Cardiac muscle cell (in vitro differentiated cells and primary cell): ENCODE measurements at regions not wholly inside any gene's neighbourhood (a gene's known extent, or its start where the extent isn't known, plus 50 kb on each side); places are given as distances from the start of the nearest gene placed in this dataset.

Experiments
- DNase-seq, 2 donors: peaks; one replicate each; pipeline versions ENCODE4 v3.0.0 to v3.0.0-alpha.2; 2010 to 2017; ENCODE audit warnings: low read depth in 1 of 2, low spot score in 1 of 2
- H3K27ac ChIP-seq: fragments of 200-600 bp; sonication (generic); 2 replicates; pipeline ENCODE4 v1.5.1; 2016
- H3K27me3 ChIP-seq: fragments of 200-600 bp; sonication (generic); 2 replicates; pipeline ENCODE4 v1.6.0; 2016; ENCODE audit warnings: control low read depth
- H3K36me3 ChIP-seq: fragments of 200-600 bp; sonication (generic); 2 replicates; pipeline ENCODE4 v1.5.1; 2016; ENCODE audit warnings: control low read depth
- H3K4me1 ChIP-seq: fragments of 200-600 bp; sonication (generic); 2 replicates; pipeline ENCODE4 v1.8.1; 2017; ENCODE audit warnings: low read depth, mild to moderate bottlenecking, mixed run types
- H3K4me3 ChIP-seq: fragments of 200-600 bp; sonication (generic); 2 replicates; pipeline ENCODE4 v1.5.1; 2016; ENCODE audit warnings: mild to moderate bottlenecking
- H3K9me3 ChIP-seq: fragments of 200-600 bp; sonication (generic); 2 replicates; pipeline ENCODE4 v1.5.1; 2017; ENCODE audit warnings: low read depth, mild to moderate bottlenecking, control low read depth
- TF ChIP-seq, protein P1 (sequence below): IDR thresholded peaks from 2 replicates; pipeline ENCODE4 v1.5.1; 2012; ENCODE audit warnings: low read depth, mild to moderate bottlenecking, low read length

- TF ChIP-seq, protein P1, sequence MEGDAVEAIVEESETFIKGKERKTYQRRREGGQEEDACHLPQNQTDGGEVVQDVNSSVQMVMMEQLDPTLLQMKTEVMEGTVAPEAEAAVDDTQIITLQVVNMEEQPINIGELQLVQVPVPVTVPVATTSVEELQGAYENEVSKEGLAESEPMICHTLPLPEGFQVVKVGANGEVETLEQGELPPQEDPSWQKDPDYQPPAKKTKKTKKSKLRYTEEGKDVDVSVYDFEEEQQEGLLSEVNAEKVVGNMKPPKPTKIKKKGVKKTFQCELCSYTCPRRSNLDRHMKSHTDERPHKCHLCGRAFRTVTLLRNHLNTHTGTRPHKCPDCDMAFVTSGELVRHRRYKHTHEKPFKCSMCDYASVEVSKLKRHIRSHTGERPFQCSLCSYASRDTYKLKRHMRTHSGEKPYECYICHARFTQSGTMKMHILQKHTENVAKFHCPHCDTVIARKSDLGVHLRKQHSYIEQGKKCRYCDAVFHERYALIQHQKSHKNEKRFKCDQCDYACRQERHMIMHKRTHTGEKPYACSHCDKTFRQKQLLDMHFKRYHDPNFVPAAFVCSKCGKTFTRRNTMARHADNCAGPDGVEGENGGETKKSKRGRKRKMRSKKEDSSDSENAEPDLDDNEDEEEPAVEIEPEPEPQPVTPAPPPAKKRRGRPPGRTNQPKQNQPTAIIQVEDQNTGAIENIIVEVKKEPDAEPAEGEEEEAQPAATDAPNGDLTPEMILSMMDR = no peak
- H3K27ac ChIP-seq = no peak overlapping the region
- no peak for DNase-seq
These were observed 733.7 kb downstream of the TBL1XR1 start for GRCh38 chr3:176463610-176464009.

GRCh38 chr3:176447369-176447768, 749.9 kb downstream of the TBL1XR1 start:
- TF ChIP-seq, protein P1 = no peak
- H3K27ac ChIP-seq = no peak overlapping the region
- DNase-seq = no peak
- H3K36me3 ChIP-seq = no peaks in the 10 kb centered on the region
- H3K9me3 ChIP-seq = no peaks in the 10 kb centered on the region
- no peak overlapping the region for H3K4me3 ChIP-seq
- no peaks in the 10 kb centered on the region for H3K4me1 ChIP-seq
- no peaks in the 10 kb centered on the region for H3K27me3 ChIP-seq

More at GRCh38 chr3:176463610-176464009, 733.7 kb downstream of the TBL1XR1 start:
- no peaks in the 10 kb centered on the region for H3K4me1 ChIP-seq
- H3K9me3 ChIP-seq = no peaks in the 10 kb centered on the region
- H3K36me3 ChIP-seq = no peaks in the 10 kb centered on the region
- no peaks in the 10 kb centered on the region for H3K27me3 ChIP-seq
- no peak overlapping the region for H3K4me3 ChIP-seq

DNA sequence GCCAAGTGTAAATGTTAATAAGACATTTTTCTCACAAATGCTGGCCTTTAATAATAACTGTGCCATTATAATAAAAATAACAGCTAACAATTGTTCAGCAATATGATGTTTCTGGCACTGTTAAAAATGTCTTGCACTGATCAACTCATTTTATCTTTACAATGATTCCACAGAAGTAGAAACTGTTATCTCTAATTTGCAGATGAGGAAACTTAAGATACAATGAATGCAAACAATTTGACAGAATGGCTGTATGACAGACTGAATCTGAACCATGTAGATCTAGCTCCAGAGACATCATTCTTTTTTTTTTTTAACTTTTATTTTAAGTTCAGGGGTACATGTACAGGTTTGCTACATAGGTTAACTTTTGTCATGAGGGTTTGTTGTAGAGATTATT, 755.0 kb downstream of the TBL1XR1 start:
- Histone ChIP-seq H3K4me1 (no peaks in the 10 kb centered on the region), H3K9me3 (no peaks in the 10 kb centered on the region), H3K27ac (no peak overlapping the region), H3K27me3 (no peaks in the 10 kb centered on the region), H3K4me3 (no peak overlapping the region), H3K36me3 (no peaks in the 10 kb centered on the region)
- TF ChIP-seq, protein P1 = no peak
- DNase-seq = no peak

DNA sequence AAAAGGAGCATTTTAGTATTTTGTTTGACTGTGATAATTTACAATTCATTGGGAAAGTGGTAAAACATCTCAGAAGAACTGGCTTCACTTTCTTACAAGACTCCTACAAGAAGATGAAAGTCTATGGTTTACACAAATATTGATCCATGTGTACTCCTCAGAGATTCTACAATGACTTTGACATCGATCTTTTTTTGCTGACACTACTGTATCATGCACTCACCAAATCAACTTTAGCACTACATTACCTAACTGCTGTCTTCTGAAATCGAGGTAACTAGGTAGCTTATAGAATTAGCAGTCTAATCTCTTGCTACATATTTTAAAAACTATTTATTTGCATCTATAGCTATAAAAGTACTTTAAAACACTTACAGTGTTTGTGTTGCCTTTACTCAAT, 757.6 kb downstream of the TBL1XR1 start:
- no peaks in the 10 kb centered on the region for H3K9me3 ChIP-seq
- H3K27ac ChIP-seq = no peak overlapping the region
- no peaks in the 10 kb centered on the region for H3K4me1 ChIP-seq
- H3K36me3 ChIP-seq = no peaks in the 10 kb centered on the region
- TF ChIP-seq, protein P1 = no peak
- no peak overlapping the region for H3K4me3 ChIP-seq
- H3K27me3 ChIP-seq = no peaks in the 10 kb centered on the region
- DNase-seq = no peak

DNA sequence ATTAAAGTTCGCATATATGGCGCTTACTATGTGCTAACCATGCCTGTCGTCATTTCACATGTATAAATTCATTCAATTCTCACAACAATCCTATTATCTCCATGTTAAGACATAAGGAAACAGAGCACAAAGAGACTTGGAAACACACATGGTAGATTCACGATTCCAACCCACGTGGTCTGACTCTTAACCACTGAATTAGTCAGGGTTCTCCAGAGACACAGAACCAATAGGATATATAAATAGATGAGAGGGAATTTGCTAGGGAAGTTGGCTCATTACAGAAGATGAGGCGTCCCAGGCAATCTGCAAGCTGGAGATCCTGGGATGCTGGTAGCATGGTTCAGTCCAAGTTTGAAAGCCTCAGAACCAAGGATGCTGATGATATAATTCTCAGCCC, 765.3 kb downstream of the TBL1XR1 start:
- DNase-seq = no peak
- TF ChIP-seq, protein P1 = no peak
- H3K4me1 ChIP-seq = no peaks in the 10 kb centered on the region
- no peaks in the 10 kb centered on the region for H3K36me3 ChIP-seq
- no peak overlapping the region for H3K4me3 ChIP-seq
- H3K27ac ChIP-seq = no peak overlapping the region
- no peaks in the 10 kb centered on the region for H3K9me3 ChIP-seq
- no peaks in the 10 kb centered on the region for H3K27me3 ChIP-seq

DNA sequence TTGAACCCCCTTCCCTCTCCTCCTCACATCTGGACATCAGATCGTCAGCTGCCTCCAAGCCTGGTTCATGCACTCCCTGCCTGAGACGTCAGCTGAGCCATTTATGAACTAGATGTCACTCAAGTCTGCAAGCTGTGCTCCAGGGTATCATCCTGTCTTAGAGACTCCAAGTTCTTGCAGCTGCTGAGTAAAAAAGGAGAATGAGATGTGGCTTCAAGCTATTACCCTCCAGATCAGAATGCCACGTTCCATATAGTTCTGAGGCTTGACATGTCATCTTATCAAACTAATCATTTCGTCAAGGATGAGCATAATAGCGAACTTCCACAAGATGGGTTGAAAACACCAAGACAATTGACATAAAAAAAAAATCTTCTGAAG, 766.3 kb downstream of the TBL1XR1 start:
- H3K4me3 ChIP-seq = no peak overlapping the region
- no peaks in the 10 kb centered on the region for H3K4me1 ChIP-seq
- no peaks in the 10 kb centered on the region for H3K36me3 ChIP-seq
- TF ChIP-seq, protein P1 = no peak
- no peak overlapping the region for H3K27ac ChIP-seq
- no peak for DNase-seq
- no peaks in the 10 kb centered on the region for H3K9me3 ChIP-seq
- no peaks in the 10 kb centered on the region for H3K27me3 ChIP-seq
